Transverse colon (tissue), 4 donors: ENCODE measurements at regions not wholly inside any gene's neighbourhood (a gene's known extent, or its start where the extent isn't known, plus 50 kb on each side); places are given as distances from the start of the nearest gene placed in this dataset.

Source experiments
- DNase-seq: peaks from one replicate; pipeline ENCODE4 v3.0.0-alpha.2; 2019
- H3K27ac ChIP-seq, 4 donors: fragments of 200-600 bp; sonication (generic); 2 replicates each; pipeline ENCODE4 v1.5.1; 2016 to 2018; ENCODE audit warnings: inconsistent platforms in 4 of 4
- H3K27me3 ChIP-seq: fragments of 200-600 bp; sonication (generic); 2 replicates; pipeline ENCODE4 v1.5.1; 2017; ENCODE audit warnings: inconsistent platforms
- H3K36me3 ChIP-seq, 4 donors: fragments of 200-600 bp; sonication (generic); 2 replicates each; pipeline ENCODE4 v1.5.1; 2017 to 2019; ENCODE audit warnings: inconsistent platforms in 4 of 4
- H3K4me1 ChIP-seq, 4 donors: fragments of 200-600 bp; sonication (generic); 2 replicates each; pipeline ENCODE4 v1.5.1; 2017 to 2020; ENCODE audit warnings: inconsistent platforms in 4 of 4
- H3K4me3 ChIP-seq, 4 donors: fragments of 200-600 bp; sonication (generic); 1 replicate in 1 of 4; 2 replicates in 3 of 4; pipeline versions ENCODE4 v1.5.1 to v1.6.1; 2017 to 2019; ENCODE audit warnings: inconsistent platforms in 4 of 4
- H3K9me3 ChIP-seq, 2 donors: fragments of 200-600 bp; sonication (generic); 2 replicates each; pipeline ENCODE4 v1.5.1; 2017 to 2019; ENCODE audit warnings: inconsistent platforms in 2 of 2
- EP300 ChIP-seq: sonication (generic); formaldehyde crosslinking; IDR thresholded peaks from one replicate; pipeline ENCODE4 v1.6.1; 2017; ENCODE audit warnings: antibody characterized with exemption, low read depth
- POLR2A ChIP-seq: fragments of 450-650 bp; IDR thresholded peaks from one replicate; pipeline ENCODE4 v1.6.1; 2016; ENCODE audit warnings: antibody characterized with exemption, mild to moderate bottlenecking, moderate library complexity
- POLR2AphosphoS5 ChIP-seq, 3 donors: sonication (generic); formaldehyde crosslinking; IDR thresholded peaks; one replicate each; pipeline ENCODE4 v1.6.1; 2016; ENCODE audit warnings: antibody characterized with exemption in 3 of 3
- WGBS, 2 donors: methylation state at CpG; one replicate each; pipeline ENCODE4 v1.1.5; 2018; ENCODE audit warnings: low coverage in 1 of 2; 5-methylcytosine and 5-hydroxymethylcytosine counted together
- in situ Hi-C, 4 donors: fragments of 200-750 bp; cut with MboI; loops; one replicate each; pipeline versions ENCODE4 v1.15.0 to v1.15.1; 2017; ENCODE audit warnings: low sequenced_read_pairs in 3 of 4, low pct_ligation_motif_present in 1 of 4, low pct_unique_long_range_greater_than_20kb in 1 of 4
- intact Hi-C: fragments of 100-400 bp; cut with DNase I; formaldehyde crosslinking; loops from one replicate; pipeline ENCODE4 v1.15.1; 2023; ENCODE audit warnings: low total_unique reads
- TF ChIP-seq, protein P1 (sequence below), 5 experiments: fragments of 200-600 bp in 3 of 5; fragments of 450-650 bp in 2 of 5; sonication (generic) in 3 of 5; IDR thresholded peaks; 1 replicate in 2 of 5; 2 replicates in 3 of 5; pipeline ENCODE4 v1.5.1; 2016 to 2017; ENCODE audit warnings: antibody characterized with exemption in 5 of 5, inconsistent platforms in 3 of 5, mild to moderate bottlenecking in 2 of 5, moderate library complexity in 1 of 5

DNA sequence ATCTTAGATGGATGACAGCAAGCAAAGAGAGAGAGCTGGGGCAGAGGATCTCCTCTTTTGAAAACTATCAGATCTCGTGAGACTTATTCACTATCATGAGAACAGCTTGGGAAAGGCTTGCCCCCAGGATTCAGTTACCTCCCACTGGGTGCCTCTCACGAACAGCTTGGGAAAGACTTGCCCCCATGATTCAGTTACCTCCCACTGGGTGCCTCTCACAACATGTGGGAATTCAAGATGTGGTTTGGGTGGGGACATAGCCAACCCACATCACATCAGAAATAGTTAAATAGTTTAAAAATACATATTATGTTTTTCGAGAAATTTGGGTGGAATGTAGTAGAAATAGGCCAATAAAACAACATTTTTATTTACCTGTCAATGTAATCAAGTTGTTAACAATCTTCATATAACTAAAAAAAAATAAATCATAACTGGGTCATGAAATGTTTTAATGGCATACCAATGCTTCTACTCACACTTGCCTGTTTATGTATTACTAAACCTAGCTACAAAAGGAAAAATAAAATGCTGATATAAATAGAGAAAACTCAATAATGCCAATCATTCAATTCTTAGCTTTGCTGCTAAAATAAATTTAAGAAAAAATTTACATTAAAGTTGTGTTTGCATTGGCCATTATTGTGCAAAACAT, 608.9 kb downstream of the SUCLG1 start:
- H3K4me1 ChIP-seq = peaks cover 0 to 13% (median 0%) of the 10 kb centered on the region in 4 donors
- H3K36me3 ChIP-seq = no peaks in the 10 kb centered on the region
- DNase-seq = no peak
- no peaks in the 10 kb centered on the region for H3K9me3 ChIP-seq
- H3K27ac ChIP-seq = no peak overlapping the region
- TF ChIP-seq, protein P1, sequence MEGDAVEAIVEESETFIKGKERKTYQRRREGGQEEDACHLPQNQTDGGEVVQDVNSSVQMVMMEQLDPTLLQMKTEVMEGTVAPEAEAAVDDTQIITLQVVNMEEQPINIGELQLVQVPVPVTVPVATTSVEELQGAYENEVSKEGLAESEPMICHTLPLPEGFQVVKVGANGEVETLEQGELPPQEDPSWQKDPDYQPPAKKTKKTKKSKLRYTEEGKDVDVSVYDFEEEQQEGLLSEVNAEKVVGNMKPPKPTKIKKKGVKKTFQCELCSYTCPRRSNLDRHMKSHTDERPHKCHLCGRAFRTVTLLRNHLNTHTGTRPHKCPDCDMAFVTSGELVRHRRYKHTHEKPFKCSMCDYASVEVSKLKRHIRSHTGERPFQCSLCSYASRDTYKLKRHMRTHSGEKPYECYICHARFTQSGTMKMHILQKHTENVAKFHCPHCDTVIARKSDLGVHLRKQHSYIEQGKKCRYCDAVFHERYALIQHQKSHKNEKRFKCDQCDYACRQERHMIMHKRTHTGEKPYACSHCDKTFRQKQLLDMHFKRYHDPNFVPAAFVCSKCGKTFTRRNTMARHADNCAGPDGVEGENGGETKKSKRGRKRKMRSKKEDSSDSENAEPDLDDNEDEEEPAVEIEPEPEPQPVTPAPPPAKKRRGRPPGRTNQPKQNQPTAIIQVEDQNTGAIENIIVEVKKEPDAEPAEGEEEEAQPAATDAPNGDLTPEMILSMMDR (IDR thresholded peaks at IDR 0.05) = no peak
- TF ChIP-seq EP300 (no peak), POLR2A (no peak), POLR2AphosphoS5 (IDR thresholded peaks at IDR 0.05) (no peak)
- no peak overlapping the region for H3K4me3 ChIP-seq
- intact Hi-C loops (no loop called here), in situ Hi-C loops (no loop called here)
- 69 to 73% methylated on average over 2 to 3 of the region's 3 CpGs for WGBS, 2 donors
- H3K27me3 ChIP-seq = no peaks in the 10 kb centered on the region

DNA sequence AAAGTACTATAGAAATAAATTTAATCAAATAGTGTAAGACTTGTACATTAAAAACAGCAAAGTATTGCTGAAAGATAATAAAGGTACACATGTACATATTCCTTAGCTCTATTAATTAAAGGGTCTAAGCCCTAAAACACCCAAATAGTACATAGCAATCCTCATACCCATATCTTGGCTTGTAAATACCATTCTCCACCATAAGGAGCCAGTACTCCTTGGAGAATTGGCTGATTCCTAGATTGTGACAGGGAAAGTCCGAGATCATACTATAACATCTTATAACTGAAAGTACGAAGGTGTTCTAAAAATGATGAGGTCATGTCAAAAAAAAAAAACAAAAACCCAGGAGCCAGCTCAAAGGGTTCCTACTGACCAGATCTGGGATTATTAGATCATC, 614.6 kb downstream of the SUCLG1 start:
- no peaks in the 10 kb centered on the region for H3K27me3 ChIP-seq
- H3K4me1 ChIP-seq = peaks cover 0 to 26% (median 8%) of the 10 kb centered on the region in 4 donors
- H3K9me3 ChIP-seq = no peaks in the 10 kb centered on the region
- no peak overlapping the region for H3K27ac ChIP-seq
- 80 to 86% methylated on average over 1 to 2 of the region's 2 CpGs for WGBS, 2 donors
- no peak overlapping the region for H3K4me3 ChIP-seq
- TF ChIP-seq EP300 (no peak), POLR2AphosphoS5 (IDR thresholded peaks at IDR 0.05) (no peak), POLR2A (no peak)
- TF ChIP-seq, protein P1 (IDR thresholded peaks at IDR 0.05) = no peak
- H3K36me3 ChIP-seq = no peaks in the 10 kb centered on the region
- in situ Hi-C loops = no loop called here
- intact Hi-C loops = no loop called here
- DNase-seq = no peak

DNA sequence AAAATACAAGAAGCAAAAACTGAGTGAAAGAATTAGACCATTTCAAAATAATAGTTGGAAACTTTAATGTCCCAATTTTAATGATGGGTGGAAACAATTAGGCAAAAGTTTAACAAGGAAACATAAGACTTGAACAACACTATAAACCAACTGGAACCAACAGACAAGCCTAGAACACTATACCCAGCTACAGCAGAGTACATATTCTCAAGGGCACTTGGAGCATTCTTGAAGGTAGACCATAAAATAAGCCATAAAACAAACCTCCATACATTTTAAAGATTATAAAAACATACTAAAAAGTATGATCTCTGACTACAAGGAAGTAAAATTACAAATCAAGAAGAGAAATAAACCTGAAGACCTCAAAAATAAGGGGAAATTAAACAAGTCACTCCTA, 616.7 kb downstream of the SUCLG1 start:
- peaks cover 0 to 26% (median 8%) of the 10 kb centered on the region in 4 donors for H3K4me1 ChIP-seq
- peak overlapping the region; percentile 18 to 61 (median 54) for H3K27ac ChIP-seq
- H3K9me3 ChIP-seq = no peaks in the 10 kb centered on the region
- no peak for DNase-seq
- no peaks in the 10 kb centered on the region for H3K27me3 ChIP-seq
- TF ChIP-seq EP300 = no peak
- no peak for TF ChIP-seq POLR2A
- TF ChIP-seq, protein P1 (IDR thresholded peaks at IDR 0.05) = no peak
- H3K36me3 ChIP-seq = no peaks in the 10 kb centered on the region
- H3K4me3 ChIP-seq = no peak overlapping the region
- in situ Hi-C loops (no loop called here), intact Hi-C loops (no loop called here)

DNA sequence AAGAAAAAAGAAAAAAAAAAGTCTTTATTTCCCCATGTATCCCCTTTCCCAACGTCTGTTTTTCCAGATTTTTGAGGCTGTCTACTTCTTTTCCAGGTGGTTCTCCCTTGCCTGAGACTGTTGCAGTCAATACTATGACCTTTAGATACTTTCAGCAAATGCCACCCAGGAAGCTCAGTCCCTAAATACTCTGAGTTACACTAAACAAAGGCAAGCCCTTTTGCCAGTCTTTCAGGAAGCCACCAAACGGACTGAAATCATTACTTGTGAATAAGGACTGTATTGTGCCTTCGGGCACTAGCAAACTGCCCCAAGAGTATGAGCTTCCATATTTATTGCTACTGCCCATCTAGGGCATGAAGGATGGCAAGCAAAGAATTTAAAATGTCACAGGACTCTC, 621.3 kb downstream of the SUCLG1 start:
- DNase-seq = no peak
- WGBS, 2 donors = 48% methylated on average over 3 of the region's 3 CpGs
- intact Hi-C loops = no loop called here
- TF ChIP-seq POLR2A = no peak
- TF ChIP-seq EP300 = no peak
- TF ChIP-seq, protein P1 (IDR thresholded peaks at IDR 0.05) = no peak
- no peak for TF ChIP-seq POLR2AphosphoS5 (IDR thresholded peaks at IDR 0.05)
- Histone ChIP-seq H3K36me3 (no peaks in the 10 kb centered on the region), H3K4me1 (peaks cover 0 to 15% (median 4%) of the 10 kb centered on the region in 4 donors), H3K27ac (peak overlapping the region in 1 of 4 donors; percentile 12), H3K27me3 (no peaks in the 10 kb centered on the region), H3K4me3 (no peak overlapping the region), H3K9me3 (no peaks in the 10 kb centered on the region)
- in situ Hi-C loops = no loop called here
